ENCODE measurements at regions not wholly inside any gene's neighbourhood (a gene's known extent, or its start where the extent isn't known, plus 50 kb on each side); places are given as distances from the start of the nearest gene placed in this dataset.

GRCh38 chr7:155375337-155376277, 77.9 kb downstream of the INSIG1 start:
- no peak for ATAC-seq
- DNase-seq: no peak
- no peaks in the 10 kb centered on the region for H3K9me3 ChIP-seq
- intact Hi-C loops (cut with DNase I): no loop called here
- peaks cover 60% of the 10 kb centered on the region for H3K4me1 ChIP-seq
- H3K4me3 ChIP-seq: no peak overlapping the region
- H3K27me3 ChIP-seq (ENCODE audit: low read depth): peaks cover 100% of the 10 kb centered on the region
- no peak for TF ChIP-seq CTCF (IDR thresholded peaks at IDR 0.05)
- H3K27ac ChIP-seq: no peak overlapping the region
- H3K36me3 ChIP-seq: no peaks in the 10 kb centered on the region

GRCh38 chr7:155377071-155377837, 79.6 kb downstream of the INSIG1 start:
- intact Hi-C loops (cut with DNase I): no loop called here
- H3K27me3 ChIP-seq (ENCODE audit: low read depth): peaks cover 100% of the 10 kb centered on the region
- DNase-seq: no peak
- no peak for ATAC-seq
- no peaks in the 10 kb centered on the region for H3K9me3 ChIP-seq
- H3K36me3 ChIP-seq: no peaks in the 10 kb centered on the region
- peak overlapping the region; percentile 34 for H3K4me3 ChIP-seq
- no peak overlapping the region for H3K27ac ChIP-seq
- TF ChIP-seq CTCF (IDR thresholded peaks at IDR 0.05): no peak
- H3K4me1 ChIP-seq: peaks cover 65% of the 10 kb centered on the region

- H3K4me1 ChIP-seq: peaks cover 60% of the 10 kb centered on the region
- TF ChIP-seq CTCF (IDR thresholded peaks at IDR 0.05): no peak
- peaks cover 100% of the 10 kb centered on the region for H3K27me3 ChIP-seq (ENCODE audit: low read depth)
- peak; percentile 34 to 47 for ATAC-seq
- intact Hi-C loops (cut with DNase I): no loop called here
- no peaks in the 10 kb centered on the region for H3K9me3 ChIP-seq
- no peak for DNase-seq
- no peak overlapping the region for H3K27ac ChIP-seq
- H3K4me3 ChIP-seq: peak overlapping the region; percentile 34
- no peaks in the 10 kb centered on the region for H3K36me3 ChIP-seq
Measured at GRCh38 chr7:155377838-155378579, 79.9 kb upstream of the EN2 start.

- H3K9me3 ChIP-seq: no peaks in the 10 kb centered on the region
- H3K36me3 ChIP-seq: no peaks in the 10 kb centered on the region
- H3K27ac ChIP-seq: no peak overlapping the region
- peaks cover 55% of the 10 kb centered on the region for H3K4me1 ChIP-seq
- H3K4me3 ChIP-seq: no peak overlapping the region
- intact Hi-C loops (cut with DNase I): no loop called here
- peaks cover 100% of the 10 kb centered on the region for H3K27me3 ChIP-seq (ENCODE audit: low read depth)
- TF ChIP-seq CTCF (IDR thresholded peaks at IDR 0.05): no peak
- DNase-seq: no peak
- ATAC-seq: no peak
Measured at GRCh38 chr7:155378580-155378934, 79.4 kb upstream of the EN2 start.

All from lower lobe of right lung (tissue), 2 donors.